Inflammatory macrophage (primary cell): ENCODE measurements at regions not wholly inside any gene's neighbourhood (a gene's known extent, or its start where the extent isn't known, plus 50 kb on each side); places are given as distances from the start of the nearest gene placed in this dataset.
"Not testable (repeated sequence)": the region's sequence is repeated elsewhere in the genome, so short reads cannot be mapped to it uniquely, and the experiment has no call there.

Source experiments
- DNase-seq, 2 donors: peaks; one replicate each; pipeline ENCODE4 v3.0.0-alpha.2; 2020 to 2022

- DNase-seq, result peak; percentile 52 to 59
These were observed 136.7 kb downstream of the CAVIN4 start for GRCh38 chr9:100714372-100715099.

GRCh38 chr9:100715100-100715380 is 137.2 kb downstream of the CAVIN4 start:
- DNase-seq, result no peak

GRCh38 chr9:100718717-100719116 is 140.8 kb downstream of the CAVIN4 start:
- DNase-seq, result no peak

- no peak for DNase-seq
These were observed 143.0 kb downstream of the CAVIN4 start for GRCh38 chr9:100720922-100721321.

GRCh38 chr9:100724886-100725285 is 147.0 kb downstream of the CAVIN4 start:
- no peak for DNase-seq

- DNase-seq, result no peak
These were observed 147.5 kb downstream of the CAVIN4 start for GRCh38 chr9:100725371-100725770.

- no peak for DNase-seq
These were observed 151.5 kb downstream of the CAVIN4 start for GRCh38 chr9:100729336-100729895.

- DNase-seq, result no peak
These were observed 152.2 kb downstream of the CAVIN4 start for GRCh38 chr9:100730086-100730485.

- no peak for DNase-seq
These were observed 153.2 kb downstream of the CAVIN4 start for GRCh38 chr9:100731038-100731556.

- DNase-seq, result no peak
These were observed 153.7 kb downstream of the CAVIN4 start for GRCh38 chr9:100731557-100731956.

- no peak for DNase-seq
These were observed 161.3 kb downstream of the CAVIN4 start for GRCh38 chr9:100739208-100739607.

GRCh38 chr9:100739666-100740065 is 161.8 kb downstream of the CAVIN4 start:
- DNase-seq, result no peak

- DNase-seq, result not testable (repeated sequence)
These were observed 171.1 kb downstream of the CAVIN4 start for GRCh38 chr9:100748930-100749329.

GRCh38 chr9:100756217-100756616 is 178.3 kb downstream of the CAVIN4 start:
- no peak for DNase-seq

- DNase-seq, result no peak
These were observed 181.3 kb downstream of the CAVIN4 start for GRCh38 chr9:100759215-100759614.

- no peak for DNase-seq
These were observed 183.5 kb downstream of the CAVIN4 start for GRCh38 chr9:100761276-100761802.

- DNase-seq, result no peak
These were observed 196.4 kb downstream of the CAVIN4 start for GRCh38 chr9:100774326-100774725.

- DNase-seq, result no peak
These were observed 197.1 kb downstream of the CAVIN4 start for GRCh38 chr9:100774962-100775361.

GRCh38 chr9:100775912-100776311 is 198.0 kb downstream of the CAVIN4 start:
- no peak for DNase-seq

- DNase-seq, result no peak
These were observed 206.9 kb downstream of the CAVIN4 start for GRCh38 chr9:100784755-100785154.

GRCh38 chr9:100785946-100786345 is 208.1 kb downstream of the CAVIN4 start:
- DNase-seq, result no peak

GRCh38 chr9:100794738-100795269 is 216.9 kb downstream of the CAVIN4 start:
- DNase-seq, result no peak

GRCh38 chr9:100803956-100804355 is 224.6 kb upstream of the PLPPR1 start:
- DNase-seq, result no peak

GRCh38 chr9:100811643-100812042 is 216.9 kb upstream of the PLPPR1 start:
- DNase-seq, result no peak
